ENCODE measurements at regions not wholly inside any gene's neighbourhood (a gene's known extent, or its start where the extent isn't known, plus 50 kb on each side); places are given as distances from the start of the nearest gene placed in this dataset.

DNA sequence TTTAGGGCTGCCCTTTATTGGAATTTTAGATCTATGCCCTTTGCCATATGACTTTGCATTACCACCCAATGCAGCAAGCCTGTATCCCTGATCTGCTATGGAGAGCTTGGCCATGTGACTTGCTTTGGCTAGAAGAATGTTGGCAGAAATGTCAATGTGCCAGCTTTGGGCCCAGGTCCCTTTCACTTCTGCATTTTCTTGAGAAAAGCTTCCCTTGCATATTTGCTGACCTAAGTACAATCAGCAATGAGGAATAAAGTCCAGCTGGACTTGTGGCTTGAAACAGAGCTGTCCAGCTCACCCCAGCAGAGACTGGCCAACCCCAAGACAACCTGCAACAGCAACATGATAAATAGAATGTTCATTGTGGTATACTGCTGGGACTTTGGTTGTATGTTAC lies 135.9 kb downstream of the PAH start:
- Mint-ChIP-seq H3K4me3 (no peak overlapping the region), H3K9me3 (no peaks in the 10 kb centered on the region), H3K27ac (ENCODE audit: unreplicated experiment) (no peak overlapping the region), H3K36me3 (ENCODE audit: low read depth) (no peaks in the 10 kb centered on the region), H3K27me3 (ENCODE audit: low read depth) (peaks cover 10% of the 10 kb centered on the region), H3K4me1 (no peaks in the 10 kb centered on the region)
- TF ChIP-seq, protein P1, sequence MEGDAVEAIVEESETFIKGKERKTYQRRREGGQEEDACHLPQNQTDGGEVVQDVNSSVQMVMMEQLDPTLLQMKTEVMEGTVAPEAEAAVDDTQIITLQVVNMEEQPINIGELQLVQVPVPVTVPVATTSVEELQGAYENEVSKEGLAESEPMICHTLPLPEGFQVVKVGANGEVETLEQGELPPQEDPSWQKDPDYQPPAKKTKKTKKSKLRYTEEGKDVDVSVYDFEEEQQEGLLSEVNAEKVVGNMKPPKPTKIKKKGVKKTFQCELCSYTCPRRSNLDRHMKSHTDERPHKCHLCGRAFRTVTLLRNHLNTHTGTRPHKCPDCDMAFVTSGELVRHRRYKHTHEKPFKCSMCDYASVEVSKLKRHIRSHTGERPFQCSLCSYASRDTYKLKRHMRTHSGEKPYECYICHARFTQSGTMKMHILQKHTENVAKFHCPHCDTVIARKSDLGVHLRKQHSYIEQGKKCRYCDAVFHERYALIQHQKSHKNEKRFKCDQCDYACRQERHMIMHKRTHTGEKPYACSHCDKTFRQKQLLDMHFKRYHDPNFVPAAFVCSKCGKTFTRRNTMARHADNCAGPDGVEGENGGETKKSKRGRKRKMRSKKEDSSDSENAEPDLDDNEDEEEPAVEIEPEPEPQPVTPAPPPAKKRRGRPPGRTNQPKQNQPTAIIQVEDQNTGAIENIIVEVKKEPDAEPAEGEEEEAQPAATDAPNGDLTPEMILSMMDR (conservative IDR thresholded peaks at IDR 0.05): no peak
- DNase-seq (ENCODE audit: low read depth, low spot score): no peak

DNA sequence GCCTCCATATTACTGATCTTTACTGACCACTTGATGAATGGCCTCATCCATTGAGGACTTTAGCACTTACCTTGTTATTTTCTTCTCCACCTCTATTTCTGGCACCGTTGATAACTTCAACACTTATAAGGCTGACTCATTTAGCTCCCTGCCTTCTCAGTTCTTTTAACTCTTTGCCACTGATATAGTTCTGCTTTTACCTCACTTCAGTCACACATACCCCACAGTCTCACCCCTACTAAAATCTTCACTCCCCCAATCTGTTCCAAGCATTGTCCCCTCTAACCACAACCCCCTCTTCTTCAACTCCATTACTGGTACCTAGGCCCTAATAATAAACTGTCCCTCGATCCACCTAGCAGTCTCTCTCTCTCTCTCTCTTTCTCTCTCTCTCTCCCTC lies 141.0 kb downstream of the PAH start:
- Mint-ChIP-seq H3K9me3 (no peaks in the 10 kb centered on the region), H3K27me3 (ENCODE audit: low read depth) (peaks cover 14% of the 10 kb centered on the region), H3K27ac (ENCODE audit: unreplicated experiment) (no peak overlapping the region), H3K4me3 (no peak overlapping the region), H3K4me1 (no peaks in the 10 kb centered on the region), H3K36me3 (ENCODE audit: low read depth) (no peaks in the 10 kb centered on the region)
- DNase-seq (ENCODE audit: low read depth, low spot score): no peak
- TF ChIP-seq, protein P1 (conservative IDR thresholded peaks at IDR 0.05): no peak

DNA sequence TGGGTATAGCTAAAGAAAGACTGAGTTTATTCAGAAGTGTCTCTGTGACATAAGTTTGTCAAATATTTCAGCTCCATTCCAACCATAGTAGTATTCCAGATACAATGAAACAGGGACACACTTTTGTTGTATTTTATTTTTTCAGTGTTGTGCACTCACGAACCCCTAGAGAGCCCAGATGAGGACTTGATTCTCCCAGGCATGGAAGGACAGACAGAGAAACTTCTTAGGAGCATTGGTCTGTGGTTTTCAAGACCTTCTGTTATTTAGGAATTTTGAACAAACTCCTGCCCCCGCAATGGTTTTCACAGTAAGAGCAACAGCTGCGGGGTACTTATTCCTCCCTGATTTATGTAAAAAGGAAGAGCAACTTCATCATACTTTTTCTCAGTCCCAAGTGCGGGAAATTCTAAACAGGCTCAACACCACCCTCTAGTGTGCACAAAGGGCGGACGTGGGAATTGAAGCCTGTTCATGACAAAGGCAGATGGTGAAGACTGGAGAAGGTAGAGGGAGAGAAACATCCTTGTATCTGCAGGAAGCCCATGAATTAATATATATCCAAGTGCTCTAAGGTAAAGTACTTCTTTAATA lies 147.6 kb downstream of the PAH start:
- Mint-ChIP-seq H3K9me3 (no peaks in the 10 kb centered on the region), H3K4me1 (no peaks in the 10 kb centered on the region), H3K4me3 (no peak overlapping the region), H3K27me3 (ENCODE audit: low read depth) (peaks cover 26% of the 10 kb centered on the region), H3K27ac (ENCODE audit: unreplicated experiment) (no peak overlapping the region), H3K36me3 (ENCODE audit: low read depth) (no peaks in the 10 kb centered on the region)
- TF ChIP-seq, protein P1 (conservative IDR thresholded peaks at IDR 0.05): peak; percentile 80
- DNase-seq (ENCODE audit: low read depth, low spot score): peak; percentile 53

DNA sequence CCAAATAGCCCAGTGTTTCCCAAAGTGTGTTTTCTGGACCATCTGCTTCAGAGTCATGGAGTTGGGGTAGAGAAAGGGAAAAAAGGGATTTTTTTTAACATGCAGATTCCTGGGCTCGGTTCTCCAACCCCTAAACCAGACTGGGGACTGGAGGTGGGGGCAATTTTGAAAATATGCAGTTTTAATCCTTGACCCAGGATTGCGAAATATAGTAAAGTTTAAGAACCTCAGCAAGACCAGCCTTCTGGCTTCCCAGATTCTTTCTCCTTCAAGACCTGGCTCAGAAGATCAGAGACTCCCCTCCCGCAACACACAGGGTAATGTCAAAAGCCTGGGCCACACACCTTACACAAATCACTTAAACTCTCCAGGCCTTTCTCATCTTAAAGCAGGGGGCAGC lies 150.1 kb downstream of the PAH start:
- Mint-ChIP-seq H3K9me3 (no peaks in the 10 kb centered on the region), H3K4me1 (no peaks in the 10 kb centered on the region), H3K27ac (ENCODE audit: unreplicated experiment) (no peak overlapping the region), H3K36me3 (ENCODE audit: low read depth) (no peaks in the 10 kb centered on the region), H3K4me3 (no peak overlapping the region), H3K27me3 (ENCODE audit: low read depth) (peaks cover 21% of the 10 kb centered on the region)
- DNase-seq (ENCODE audit: low read depth, low spot score): no peak
- TF ChIP-seq, protein P1 (conservative IDR thresholded peaks at IDR 0.05): no peak

DNA sequence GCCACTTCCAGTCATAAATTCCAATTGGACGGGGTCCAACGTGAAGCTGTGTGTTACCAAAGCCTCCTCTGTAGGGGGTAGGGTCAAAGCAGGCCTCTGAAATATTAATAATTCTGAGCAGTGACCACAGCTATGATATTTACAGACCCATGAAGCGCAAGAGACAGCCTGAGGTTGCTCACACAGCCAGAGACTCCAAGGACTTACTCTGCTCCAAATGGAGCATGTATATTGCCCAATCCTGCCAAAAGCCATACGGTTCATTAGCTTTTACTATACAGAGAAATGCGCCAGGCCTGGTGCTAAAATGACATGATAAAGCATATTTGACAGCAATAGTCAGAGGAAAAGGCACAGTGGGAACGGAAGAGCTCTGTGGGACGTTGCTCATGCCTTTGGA lies 151.3 kb downstream of the PAH start:
- H3K4me1 Mint-ChIP-seq: no peaks in the 10 kb centered on the region
- H3K27ac Mint-ChIP-seq (ENCODE audit: unreplicated experiment): no peak overlapping the region
- TF ChIP-seq, protein P1 (conservative IDR thresholded peaks at IDR 0.05): no peak
- no peaks in the 10 kb centered on the region for H3K36me3 Mint-ChIP-seq (ENCODE audit: low read depth)
- no peak overlapping the region for H3K4me3 Mint-ChIP-seq
- no peak for DNase-seq (ENCODE audit: low read depth, low spot score)
- peaks cover 11% of the 10 kb centered on the region for H3K27me3 Mint-ChIP-seq (ENCODE audit: low read depth)
- no peaks in the 10 kb centered on the region for H3K9me3 Mint-ChIP-seq

All from neural crest cell (in vitro differentiated cells).